OCI-M1 (cell line): ENCODE measurements at regions not wholly inside any gene's neighbourhood (a gene's known extent, or its start where the extent isn't known, plus 50 kb on each side); places are given as distances from the start of the nearest gene placed in this dataset.

Source experiments
- DNase-seq: peaks from one replicate; lab custom pipeline; 2025; lab: John Stamatoyannopoulos, UW

- DNase-seq = no peak
Measured at GRCh38 chr9:7946458-7946857, 146.9 kb upstream of the DMAC1 start.

GRCh38 chr9:7944572-7944971 lies 145.0 kb upstream of the DMAC1 start:
- DNase-seq = no peak

GRCh38 chr9:7937761-7938491 lies 138.3 kb upstream of the DMAC1 start:
- DNase-seq = no peak

GRCh38 chr9:7936996-7937395 lies 137.4 kb upstream of the DMAC1 start:
- no peak for DNase-seq

- no peak for DNase-seq
Measured at GRCh38 chr9:7936163-7936562, 136.6 kb upstream of the DMAC1 start.

- DNase-seq = peak; percentile 100
Measured at GRCh38 chr9:7935681-7936080, 136.1 kb upstream of the DMAC1 start.

- no peak for DNase-seq
Measured at GRCh38 chr9:7932767-7933166, 133.2 kb upstream of the DMAC1 start.

GRCh38 chr9:7930613-7931012 lies 131.0 kb upstream of the DMAC1 start:
- DNase-seq = no peak

- no peak for DNase-seq
Measured at GRCh38 chr9:7921545-7922197, 122.1 kb upstream of the DMAC1 start.

GRCh38 chr9:7912037-7912535 lies 112.5 kb upstream of the DMAC1 start:
- no peak for DNase-seq

- DNase-seq = peak; percentile 93
Measured at GRCh38 chr9:7910426-7911020, 110.9 kb upstream of the DMAC1 start.

GRCh38 chr9:7909537-7909936 lies 110.0 kb upstream of the DMAC1 start:
- no peak for DNase-seq

GRCh38 chr9:7907551-7908337 lies 108.2 kb upstream of the DMAC1 start:
- DNase-seq = no peak

GRCh38 chr9:7906783-7907550 lies 107.4 kb upstream of the DMAC1 start:
- DNase-seq = no peak

GRCh38 chr9:7901621-7902020 lies 102.0 kb upstream of the DMAC1 start:
- no peak for DNase-seq

- no peak for DNase-seq
Measured at GRCh38 chr9:7900541-7900940, 101.0 kb upstream of the DMAC1 start.

- no peak for DNase-seq
Measured at GRCh38 chr9:7899753-7900152, 100.2 kb upstream of the DMAC1 start.

GRCh38 chr9:7894231-7894630 lies 94.7 kb upstream of the DMAC1 start:
- no peak for DNase-seq

- DNase-seq = no peak
Measured at GRCh38 chr9:7892975-7893374, 93.4 kb upstream of the DMAC1 start.

- peak; percentile 93 for DNase-seq
Measured at GRCh38 chr9:7879551-7880245, 80.1 kb upstream of the DMAC1 start.
